ENCODE measurements at regions not wholly inside any gene's neighbourhood (a gene's known extent, or its start where the extent isn't known, plus 50 kb on each side); places are given as distances from the start of the nearest gene placed in this dataset.

GRCh38 chr3:126290325-126290724, 66.9 kb downstream of the KLF15 start:
- no peak for TF ChIP-seq CTCF (conservative IDR thresholded peaks at IDR 0.05)
- no peak for TF ChIP-seq ZFX (IDR thresholded peaks at IDR 0.05)

All from C4-2B (cell line).